Erythroblast (primary cell): ENCODE measurements at regions not wholly inside any gene's neighbourhood (a gene's known extent, or its start where the extent isn't known, plus 50 kb on each side); places are given as distances from the start of the nearest gene placed in this dataset.

ENCODE experiments used
- GATA1 ChIP-seq: IDR thresholded peaks from 2 replicates; pipeline ENCODE4 v1.6.1; 2011; ENCODE audit warnings: low read depth, mild to moderate bottlenecking, control low read depth, low read length, moderate library complexity
- POLR2A ChIP-seq: IDR thresholded peaks from 2 replicates; pipeline ENCODE4 v1.6.1; 2011; ENCODE audit warnings: mild to moderate bottlenecking, low read length

DNA sequence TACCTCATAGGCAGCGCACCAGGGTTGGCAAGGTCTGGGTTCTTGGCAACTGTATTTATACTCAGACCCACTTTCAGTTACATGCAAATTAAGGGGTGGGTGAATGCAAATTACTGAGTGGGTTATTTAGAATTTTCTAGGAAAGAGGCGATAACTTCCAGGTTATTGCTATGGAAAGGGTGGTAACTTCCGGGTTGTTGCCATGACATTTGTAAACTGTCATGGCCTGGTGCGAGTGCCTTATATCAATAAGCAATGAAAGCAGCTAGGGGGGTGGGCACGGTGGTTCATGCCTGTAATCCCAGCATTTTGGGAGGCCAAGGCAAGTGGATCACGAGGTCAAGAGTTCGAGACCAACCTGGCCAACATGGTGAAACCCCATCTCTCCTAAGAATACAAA lies 57.5 kb upstream of the SLC7A3 start:
- TF ChIP-seq POLR2A (no peak), GATA1 (no peak)
